GM18861 (cell line): ENCODE measurements at regions not wholly inside any gene's neighbourhood (a gene's known extent, or its start where the extent isn't known, plus 50 kb on each side); places are given as distances from the start of the nearest gene placed in this dataset.

Experiments used
- ATAC-seq: cut with Tn5 transposase; IDR thresholded peaks from one replicate; pipeline ENCODE4 v1.9.1; 2021; ENCODE audit not compliant: unreplicated experiment

GRCh38 chr6:151699719-151700118 is 107.8 kb upstream of the ESR1 start:
- no peak for ATAC-seq

- ATAC-seq = peak; percentile 77
Measured at GRCh38 chr6:151701911-151702562, 105.4 kb upstream of the ESR1 start.

GRCh38 chr6:151702851-151703658 is 104.4 kb upstream of the ESR1 start:
- ATAC-seq = peak; percentile 57

- no peak for ATAC-seq
Measured at GRCh38 chr6:151704383-151704782, 103.1 kb upstream of the ESR1 start.

DNA sequence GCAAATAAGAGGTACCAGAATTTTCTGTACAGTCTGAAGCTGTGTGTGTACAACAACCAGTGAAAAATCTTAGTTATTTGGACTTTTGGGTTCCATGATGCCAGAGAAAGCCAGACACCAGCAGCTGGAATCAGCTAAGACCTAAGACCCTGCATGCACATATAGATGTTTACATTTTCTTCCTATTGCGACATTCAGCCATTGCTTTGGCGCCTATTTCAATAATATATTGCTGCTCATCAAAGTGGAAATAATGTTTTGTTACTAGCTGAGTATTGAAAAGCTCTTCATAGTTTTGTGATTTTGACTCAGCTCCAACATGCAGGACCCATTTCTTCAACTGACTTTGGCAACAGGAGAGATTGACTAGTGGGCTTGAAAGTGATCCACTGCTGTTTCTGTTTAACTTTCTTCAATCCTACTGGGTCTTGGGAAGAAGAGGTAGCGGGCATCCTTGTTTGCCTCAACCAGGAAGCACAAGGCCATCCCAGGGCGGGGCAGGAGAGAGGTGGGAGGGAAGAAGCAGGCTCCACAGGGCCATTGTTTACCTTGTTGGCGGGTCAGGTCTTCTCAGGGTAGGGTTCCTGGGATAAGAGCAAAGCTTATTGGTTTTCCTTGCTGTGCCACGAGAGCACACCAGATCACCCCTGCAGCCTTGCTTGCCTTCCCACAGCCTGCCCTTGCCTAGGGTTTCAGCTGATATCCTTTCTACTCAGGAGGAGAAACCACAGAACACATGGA is 101.3 kb upstream of the ESR1 start:
- ATAC-seq = no peak

DNA sequence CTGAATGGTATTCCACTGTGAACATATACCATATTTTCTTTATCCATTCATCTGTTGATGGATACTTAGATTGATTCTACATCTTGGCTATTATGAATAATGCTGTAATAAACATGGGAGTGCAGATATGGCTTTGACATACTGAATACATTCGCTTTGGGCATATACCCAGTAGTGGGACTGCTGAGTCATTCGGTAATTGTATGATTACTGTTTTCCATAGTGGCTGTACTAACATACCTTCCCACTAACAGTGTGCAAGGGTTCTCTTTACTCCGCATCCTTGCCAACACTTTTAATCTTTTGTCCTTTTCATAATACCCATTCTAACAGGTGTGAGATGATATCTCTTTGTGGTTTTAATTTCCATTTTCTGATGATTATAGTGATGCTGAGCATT is 98.2 kb upstream of the ESR1 start:
- no peak for ATAC-seq

DNA sequence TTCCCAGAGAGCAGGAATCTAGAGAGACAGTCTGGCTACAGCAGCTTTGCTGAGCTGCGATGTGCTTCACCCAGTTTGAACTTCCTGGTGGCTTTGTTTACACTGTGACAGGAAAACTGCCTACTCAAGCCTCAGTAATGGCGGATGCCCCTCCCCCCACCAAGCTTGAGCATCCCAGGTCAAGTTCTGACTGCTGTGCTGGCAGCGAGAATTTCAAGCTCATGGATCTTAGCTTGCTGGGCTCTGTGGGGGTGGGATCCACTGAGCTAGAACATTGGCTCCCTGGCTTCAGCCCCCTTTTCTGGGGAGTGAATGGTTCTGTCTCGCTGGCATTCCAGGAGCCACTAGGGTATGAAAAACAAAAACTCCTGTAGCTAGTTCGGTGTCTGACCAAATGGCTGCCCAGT is 91.0 kb upstream of the ESR1 start:
- ATAC-seq = no peak

DNA sequence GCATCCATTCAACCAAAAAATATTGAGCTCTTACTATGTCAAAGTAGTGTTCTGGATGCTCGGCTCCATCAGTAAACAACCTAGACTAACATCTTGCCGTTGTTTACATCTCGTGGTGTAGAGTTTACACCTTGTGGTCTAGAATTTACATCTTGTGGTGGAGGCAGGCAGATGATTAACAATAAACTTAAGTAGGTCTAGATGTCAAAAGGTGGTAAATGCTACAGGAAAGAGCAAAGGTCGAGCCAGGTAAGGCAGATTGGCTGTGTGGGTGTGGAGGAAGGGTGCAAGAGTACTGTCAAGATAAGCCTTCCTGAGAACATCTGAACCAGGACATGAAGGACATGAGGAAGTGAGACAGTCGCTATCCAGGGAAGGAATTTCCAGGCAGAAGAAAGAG is 88.4 kb upstream of the ESR1 start:
- no peak for ATAC-seq

DNA sequence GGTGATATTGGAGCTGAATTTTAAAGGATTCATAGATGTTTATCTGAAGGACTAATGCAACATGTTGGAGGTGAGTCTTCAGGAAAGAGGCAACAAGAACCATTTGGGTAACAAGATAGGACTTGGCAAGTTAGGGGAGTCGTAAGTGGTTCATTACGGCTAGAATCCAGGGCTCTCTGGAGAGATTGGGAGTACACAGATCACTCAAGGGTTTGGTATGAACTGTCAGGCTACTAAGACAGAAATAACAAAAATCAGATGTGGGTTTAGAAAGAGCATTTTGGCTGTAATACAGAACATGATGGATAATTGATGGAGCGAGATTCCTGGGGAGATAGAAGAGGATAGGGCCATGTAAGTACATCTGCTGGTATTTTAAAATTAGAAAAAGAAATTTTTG is 86.3 kb upstream of the ESR1 start:
- ATAC-seq = no peak

- no peak for ATAC-seq
Measured at GRCh38 chr6:151721671-151722070, 85.8 kb upstream of the ESR1 start.

- ATAC-seq = no peak
Measured at GRCh38 chr6:151722342-151722741, 85.1 kb upstream of the ESR1 start.

DNA sequence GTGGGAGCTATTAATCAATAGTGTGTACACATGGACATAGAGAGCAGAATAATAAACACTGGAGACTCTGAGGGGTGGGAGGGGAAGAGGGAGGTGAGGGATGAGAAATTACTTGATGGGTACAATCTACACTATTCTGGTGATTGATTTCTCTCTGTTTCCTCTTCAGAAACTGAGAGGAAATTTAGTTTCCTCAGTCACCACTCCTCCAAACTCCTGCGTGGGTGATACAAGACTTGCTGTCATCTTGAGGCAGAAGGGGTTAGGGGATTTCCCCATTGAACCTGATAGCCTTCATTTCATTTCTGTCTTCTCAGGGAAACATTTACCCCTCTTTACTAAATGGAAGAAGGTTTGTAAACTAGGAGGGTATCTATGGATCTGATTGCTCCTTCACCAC is 84.3 kb upstream of the ESR1 start:
- ATAC-seq = peak; percentile 58

DNA sequence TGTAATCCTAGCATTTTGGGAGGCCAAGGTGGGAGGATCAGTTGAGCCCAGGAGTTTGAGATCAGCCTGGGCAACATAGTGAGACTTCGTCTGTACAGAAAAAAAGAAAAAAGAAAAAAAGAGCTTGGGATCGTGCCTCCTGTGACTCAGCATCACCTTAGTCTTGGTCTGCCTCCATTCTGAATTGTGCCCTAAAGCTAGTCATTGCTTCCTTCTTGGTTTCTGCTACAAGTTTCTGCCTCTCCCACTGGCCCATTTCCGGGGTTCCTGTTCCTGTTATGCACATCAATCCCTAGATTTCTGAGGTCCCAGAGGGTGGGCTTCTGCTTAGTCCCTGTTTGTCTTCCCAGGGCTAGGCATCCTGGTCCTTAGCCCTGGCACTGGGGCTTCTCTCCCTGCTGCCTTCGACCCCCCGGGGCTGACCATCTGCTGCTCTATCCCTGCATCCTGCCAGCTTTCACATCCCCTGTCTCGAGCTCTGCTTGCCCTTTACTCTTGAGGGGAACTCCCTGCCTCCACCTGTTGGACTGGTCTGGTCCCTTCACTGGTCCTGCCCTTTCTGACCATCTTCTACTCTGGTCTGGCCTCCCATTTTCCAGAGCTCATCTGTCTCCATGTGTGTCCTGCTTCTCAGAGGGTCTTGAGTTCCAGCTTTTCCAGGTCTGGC is 77.5 kb upstream of the ESR1 start:
- no peak for ATAC-seq

DNA sequence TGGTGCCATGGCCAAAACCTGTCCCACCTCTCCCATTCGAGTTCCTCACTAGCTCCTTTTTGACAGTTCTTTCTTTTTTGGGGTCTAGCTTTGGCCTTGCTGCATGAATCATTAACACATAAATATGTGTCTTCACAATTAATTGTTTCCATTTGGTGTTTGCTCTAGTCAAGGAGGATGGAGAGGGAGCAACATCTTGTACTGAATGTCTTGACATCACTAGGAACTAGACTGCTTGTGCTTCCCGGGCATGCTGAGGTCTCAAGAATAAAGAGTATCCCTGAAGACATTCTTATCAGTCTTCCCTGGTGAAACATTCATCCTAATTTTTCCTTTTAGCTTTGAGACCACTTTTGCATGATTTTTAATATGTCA is 77.0 kb upstream of the ESR1 start:
- ATAC-seq = no peak

DNA sequence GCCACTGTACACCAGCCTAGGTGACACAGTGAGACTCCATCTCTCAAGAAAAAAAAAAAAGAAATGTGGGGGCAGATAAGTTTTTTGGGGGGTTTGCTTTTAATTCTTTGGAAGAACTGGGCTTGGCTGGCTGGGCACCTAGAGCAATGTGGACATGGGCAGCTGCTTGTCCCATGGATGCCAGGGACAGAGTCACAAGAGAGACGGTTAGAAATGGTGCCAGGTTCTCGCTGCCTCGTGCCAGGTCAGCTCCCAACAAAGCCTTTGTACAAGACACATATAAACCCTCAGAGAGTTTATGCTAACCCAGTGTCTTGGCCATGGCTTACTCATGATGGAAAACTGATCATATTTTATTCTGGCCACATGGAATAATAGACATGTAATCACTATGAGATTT is 76.2 kb upstream of the ESR1 start:
- no peak for ATAC-seq

DNA sequence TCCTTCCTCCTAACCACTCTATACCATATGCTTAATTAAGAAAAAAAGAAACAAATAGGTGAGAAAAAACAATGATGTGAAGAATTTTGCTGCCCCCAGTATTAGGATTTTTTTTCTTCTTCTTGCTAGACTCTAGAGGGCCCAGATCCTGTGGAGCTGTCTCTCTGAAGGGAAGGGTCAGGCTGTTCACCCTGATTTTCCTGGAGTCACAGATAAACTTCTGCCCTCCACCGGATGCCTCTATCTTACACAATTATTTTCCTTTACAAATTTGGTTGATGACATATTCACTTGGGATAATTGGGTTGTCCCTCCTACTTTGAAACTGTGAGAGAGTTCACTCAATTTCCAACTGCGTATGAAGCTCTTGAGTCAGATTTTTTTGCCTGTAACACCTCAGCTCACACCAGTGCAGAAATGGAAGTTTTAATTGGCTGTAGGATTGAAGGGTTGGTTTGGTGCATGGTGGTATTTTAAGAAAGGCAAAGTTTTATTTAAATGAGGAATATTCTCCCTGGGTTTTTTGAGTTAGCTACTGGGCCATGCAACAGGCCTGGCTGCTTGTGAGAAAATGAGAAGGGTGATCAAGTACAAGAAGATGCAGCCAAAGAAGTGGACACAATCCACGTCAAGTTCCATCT is 73.7 kb upstream of the ESR1 start:
- ATAC-seq = no peak

- ATAC-seq = no peak
Measured at GRCh38 chr6:151738267-151738666, 69.2 kb upstream of the ESR1 start.

DNA sequence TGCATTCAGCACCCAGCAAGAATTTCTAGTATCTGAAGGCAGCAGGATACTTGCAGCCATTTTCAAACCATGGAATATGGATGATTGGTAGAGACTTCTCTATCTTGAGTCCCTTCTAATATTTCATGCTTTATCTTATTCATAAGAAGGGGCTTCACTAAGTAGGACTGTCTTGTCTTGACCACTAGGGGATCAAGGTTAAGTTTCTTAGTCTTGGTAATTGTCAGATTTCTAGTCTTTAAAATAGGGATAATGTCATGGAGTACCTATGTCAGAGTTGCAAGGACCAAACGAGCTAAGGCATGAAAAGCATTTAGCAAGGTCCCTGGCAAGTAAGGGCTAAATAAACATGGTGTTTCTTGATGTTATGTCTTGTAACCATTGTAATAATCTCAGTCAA is 68.5 kb upstream of the ESR1 start:
- ATAC-seq = no peak

DNA sequence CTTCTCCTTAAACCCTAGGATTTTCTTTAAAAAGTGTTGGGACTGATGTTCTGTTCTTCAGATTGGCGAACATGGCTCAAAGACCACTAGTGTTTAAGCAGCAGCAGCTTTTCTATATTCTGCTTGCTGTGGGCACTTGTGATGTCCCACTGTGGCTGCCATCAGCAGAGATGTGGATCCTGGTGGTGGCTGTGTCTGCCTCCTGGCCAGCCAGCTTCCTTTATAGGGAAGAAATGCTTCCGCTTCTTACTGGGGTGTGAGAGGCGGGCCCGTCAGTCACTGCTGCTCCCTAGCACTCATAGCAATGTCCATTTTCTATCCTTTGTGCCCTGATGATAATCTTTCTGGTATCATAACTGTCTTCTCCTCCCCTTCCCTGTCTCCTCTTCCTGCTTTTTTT is 66.7 kb upstream of the ESR1 start:
- ATAC-seq = no peak

- ATAC-seq = no peak
Measured at GRCh38 chr6:151747896-151748295, 59.6 kb upstream of the ESR1 start.

DNA sequence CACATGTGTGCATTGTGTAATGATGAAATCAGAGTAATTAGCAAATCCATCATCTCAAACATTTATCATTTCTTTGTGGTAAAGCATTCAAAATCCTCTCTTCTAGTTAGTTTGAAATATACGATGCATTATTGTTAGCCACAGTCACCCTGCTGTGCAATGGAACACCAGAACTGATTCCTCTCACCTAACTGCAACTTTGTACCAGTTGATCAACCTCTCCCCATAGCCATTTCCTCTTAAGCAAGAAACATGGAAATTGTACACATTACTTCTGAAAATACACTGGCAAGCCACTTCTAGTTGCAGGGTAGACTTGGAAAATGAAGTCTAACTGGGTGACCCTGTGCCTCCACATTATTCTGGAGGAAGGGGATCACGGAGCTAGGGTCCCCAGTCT is 58.1 kb upstream of the ESR1 start:
- no peak for ATAC-seq
